K562 (cell line): ENCODE measurements at regions not wholly inside any gene's neighbourhood (a gene's known extent, or its start where the extent isn't known, plus 50 kb on each side); places are given as distances from the start of the nearest gene placed in this dataset.

Source experiments
- ATAC-seq: fragments of 200-7000 bp; cut with Tn5 transposase; 3 replicates; pipeline ENCODE4 v1.9.1; 2020; ENCODE audit warnings: moderate library complexity
- BruUV-seq: library from RNA; stranded (reverse); fragments of 400-500 nt; replicated peaks from 2 replicates; lab custom pipeline; 2021; lab: Mats Ljungman, UMichigan
- CTCF ChIA-PET: fragments of 300-600 bp; formaldehyde crosslinking; extraction: SDS; loops from one replicate; lab custom pipeline; 2021; ENCODE audit warnings: low intra/inter-chr PET ratio; lab: Yijun Ruan, JAX
- POLR2A ChIA-PET: fragments of 300-600, 350-650 bp; sonication (Branson Sonifier 250); formaldehyde crosslinking; extraction: SDS; loops from one replicate; lab custom pipeline; 2021; ENCODE audit warnings: antibody characterized with exemption, inconsistent platforms; lab: Yijun Ruan, JAX
- DNase-seq, 4 experiments: peaks; one replicate each; pipeline versions ENCODE4 v3.0.0 to v3.0.0-alpha.2; 2011 to 2018; ENCODE audit warnings: low spot score in 3 of 4, mixed read lengths in 3 of 4; ENCODE audit errors: extremely low read depth in 1 of 4
- FAIRE-seq: peaks from 2 replicates; lab custom pipeline; 2011; peaks lifted over from hg19 to GRCh38; lab: Jason Lieb, UNC
- H2AFZ ChIP-seq: 2 replicates; pipeline ENCODE4 v1.6.0; 2011; ENCODE audit warnings: low read depth, low read length, control low read depth, inconsistent platforms
- H3K27ac ChIP-seq: fragments of 200-600 bp; 3 replicates; pipeline ENCODE4 v1.8.0; 2011; ENCODE audit warnings: low read depth, mild to moderate bottlenecking, control low read depth, inconsistent platforms, low read length, moderate library complexity, mixed read lengths; ENCODE audit errors: extremely low read depth
- H3K27me3 ChIP-seq, 2 experiments: fragments of 300-600 bp in 1 of 2; 2 replicates in 1 of 2; 3 replicates in 1 of 2; pipeline versions ENCODE4 v1.6.0 to v1.8.0; 2011; ENCODE audit warnings: inconsistent platforms in 2 of 2, low read length in 2 of 2, mild to moderate bottlenecking in 1 of 2, mixed read lengths in 1 of 2, moderate library complexity in 1 of 2; ENCODE audit not compliant: control insufficient read depth in 2 of 2, insufficient read depth in 2 of 2
- H3K36me3 ChIP-seq: fragments of 300-600 bp; 3 replicates; pipeline ENCODE4 v1.8.0; 2011; ENCODE audit warnings: mild to moderate bottlenecking, low read length, inconsistent platforms; ENCODE audit not compliant: control insufficient read depth, insufficient read depth
- H3K4me1 ChIP-seq, 2 experiments: fragments of 200-600 bp in 1 of 2; replicated peaks in 1 of 2; 2 replicates in 1 of 2; 3 replicates in 1 of 2; pipeline versions ENCODE4 v1.5.1 to v1.8.0; 2011; ENCODE audit warnings: inconsistent platforms in 2 of 2, low read length in 2 of 2, mild to moderate bottlenecking in 1 of 2, mixed read lengths in 1 of 2, moderate library complexity in 1 of 2; ENCODE audit not compliant: control insufficient read depth in 2 of 2, insufficient read depth in 2 of 2
- H3K4me2 ChIP-seq: 2 replicates; pipeline ENCODE4 v1.6.1; 2011; ENCODE audit warnings: low read length, control low read depth, inconsistent platforms, mixed read lengths; ENCODE audit not compliant: insufficient read depth
- H3K4me3 ChIP-seq: fragments of 200-600 bp; sonication (generic), shearing (Covaris generic); 2 replicates; pipeline ENCODE4 v1.5.1; 2016; ENCODE audit warnings: control low read depth, inconsistent platforms
- H3K79me2 ChIP-seq: fragments of 200-600 bp; 3 replicates; pipeline ENCODE4 v1.8.0; 2011; ENCODE audit warnings: low read length, inconsistent platforms; ENCODE audit not compliant: control insufficient read depth, insufficient read depth
- H3K9ac ChIP-seq, 2 experiments: 2 replicates each; pipeline versions ENCODE4 v1.6.0 to v1.6.1; 2011; ENCODE audit warnings: low read depth in 2 of 2, low read length in 2 of 2, control low read depth in 1 of 2, inconsistent platforms in 1 of 2, mild to moderate bottlenecking in 1 of 2, mixed read lengths in 1 of 2; ENCODE audit not compliant: insufficient read depth in 1 of 2
- H3K9me1 ChIP-seq: one replicate; pipeline ENCODE4 v1.6.0; 2011; ENCODE audit warnings: inconsistent platforms, mild to moderate bottlenecking, low read length, moderate library complexity; ENCODE audit not compliant: control insufficient read depth, insufficient read depth
- H3K9me3 ChIP-seq: replicated peaks from 2 replicates; pipeline ENCODE4 v1.5.1; 2011; ENCODE audit warnings: low read depth, low read length, inconsistent platforms; ENCODE audit not compliant: control insufficient read depth, insufficient read depth
- H4K20me1 ChIP-seq: replicated peaks from 2 replicates; pipeline ENCODE4 v1.6.1; 2011; ENCODE audit warnings: low read length, inconsistent platforms, mixed read lengths; ENCODE audit not compliant: control insufficient read depth, insufficient read depth
- DPF2 ChIP-seq: fragments of 450-650 bp; IDR thresholded peaks from 2 replicates; pipeline ENCODE4 v1.6.1; 2016
- KAT2B ChIP-seq: IDR thresholded peaks from one replicate; pipeline ENCODE4 v1.6.1; 2012; ENCODE audit warnings: low read depth, mild to moderate bottlenecking, control low read depth, inconsistent platforms, low read length, moderate library complexity
- NCOA1 ChIP-seq: fragments of 450-650 bp; IDR thresholded peaks from 2 replicates; pipeline ENCODE4 v1.6.1; 2016; ENCODE audit warnings: low read depth
- NUFIP1 ChIP-seq: fragments of 450-650 bp; IDR thresholded peaks from 2 replicates; pipeline ENCODE4 v1.6.1; 2018; ENCODE audit not compliant: partially characterized antibody
- OTX1 ChIP-seq: fragments of 450-650 bp; formaldehyde crosslinking; IDR thresholded peaks from 2 replicates; pipeline ENCODE4 v1.4.0; 2022; ENCODE audit warnings: mild to moderate bottlenecking
- RBM34 ChIP-seq: fragments of 200-400 bp; formaldehyde crosslinking; IDR thresholded peaks from 2 replicates; pipeline ENCODE4 v1.6.1; 2018; ENCODE audit warnings: low read length, borderline replicate concordance; ENCODE audit not compliant: insufficient read depth
- RCOR1 ChIP-seq, 2 experiments: IDR thresholded peaks; 2 replicates each; pipeline ENCODE4 v1.6.1; 2012; ENCODE audit warnings: low read depth in 2 of 2, low read length in 2 of 2, borderline replicate concordance in 1 of 2, improper control_type of control experiment in 1 of 2
- VEZF1 ChIP-seq: fragments of 200-800 bp; sonication (Bioruptor generic); IDR thresholded peaks from 2 replicates; pipeline ENCODE4 v1.6.1; 2017; ENCODE audit warnings: missing genetic modification characterization, missing compliant biosample characterization
- ZNF324 ChIP-seq: fragments of 250-450 bp; sonication (Bioruptor Pico); IDR thresholded peaks from 2 replicates; pipeline ENCODE4 v1.4.0; 2020; ENCODE audit warnings: mild to moderate bottlenecking
- WGBS: fragments of 100-300 bp; shearing (Covaris generic); methylation state at CpG from one replicate; pipeline ENCODE4 v1.1.6; 2016; ENCODE audit warnings: low coverage, mixed read lengths; ENCODE audit not compliant: insufficient coverage; ENCODE audit errors: missing lambda C conversion rate; 5-methylcytosine and 5-hydroxymethylcytosine counted together
- in situ Hi-C: fragments of 300-500 bp; cut with MboI; formaldehyde crosslinking; loops from 4 replicates; pipeline ENCODE4 v1.15.0; 2018; ENCODE audit warnings: inconsistent platforms, mixed read lengths
- intact Hi-C: fragments of 100-400 bp; cut with micrococcal nuclease; formaldehyde crosslinking; loops from 2 replicates; pipeline ENCODE4 v1.14.2; 2022
- TF ChIP-seq, protein P1 (sequence below): fragments of 200-600 bp; sonication (generic); IDR thresholded peaks from one replicate; pipeline ENCODE4 v1.6.1; 2012; ENCODE audit warnings: mild to moderate bottlenecking, low read depth, low read length, inconsistent platforms

GRCh38 chr4:148735432-148736155 lies 293.4 kb upstream of the NR3C2 start:
- ATAC-seq (no peak), DNase-seq (no peak), FAIRE-seq (no peak)
- in situ Hi-C loops (no loop called here), intact Hi-C loops (no loop called here)
- no peaks in the 10 kb centered on the region for H3K9me3 ChIP-seq
- H3K9me1 ChIP-seq, result no peaks in the 10 kb centered on the region
- no peak overlapping the region for H3K4me2 ChIP-seq
- H3K79me2 ChIP-seq, result no peaks in the 10 kb centered on the region
- H3K9ac ChIP-seq, result no peak overlapping the region
- H3K27me3 ChIP-seq, result no peaks in the 10 kb centered on the region
- CTCF ChIA-PET, result no interaction called here
- H2AFZ ChIP-seq, result no peak overlapping the region
- H3K4me3 ChIP-seq, result no peak overlapping the region
- 2% methylated on average over 5 of the region's 5 CpGs for WGBS
- no peak for TF ChIP-seq VEZF1 (CRISPR knock-in tag)
- no peak for TF ChIP-seq DPF2
- no peak for TF ChIP-seq KAT2B
- TF ChIP-seq NCOA1, result no peak
- TF ChIP-seq RCOR1 (IDR thresholded peaks at IDR 0.05; ENCODE audit: borderline replicate concordance in 1 of 2, low read depth in 2 of 2, low read length in 2 of 2), result no peak
- no peak for TF ChIP-seq RBM34
- no peak for TF ChIP-seq NUFIP1
- TF ChIP-seq, protein P1, sequence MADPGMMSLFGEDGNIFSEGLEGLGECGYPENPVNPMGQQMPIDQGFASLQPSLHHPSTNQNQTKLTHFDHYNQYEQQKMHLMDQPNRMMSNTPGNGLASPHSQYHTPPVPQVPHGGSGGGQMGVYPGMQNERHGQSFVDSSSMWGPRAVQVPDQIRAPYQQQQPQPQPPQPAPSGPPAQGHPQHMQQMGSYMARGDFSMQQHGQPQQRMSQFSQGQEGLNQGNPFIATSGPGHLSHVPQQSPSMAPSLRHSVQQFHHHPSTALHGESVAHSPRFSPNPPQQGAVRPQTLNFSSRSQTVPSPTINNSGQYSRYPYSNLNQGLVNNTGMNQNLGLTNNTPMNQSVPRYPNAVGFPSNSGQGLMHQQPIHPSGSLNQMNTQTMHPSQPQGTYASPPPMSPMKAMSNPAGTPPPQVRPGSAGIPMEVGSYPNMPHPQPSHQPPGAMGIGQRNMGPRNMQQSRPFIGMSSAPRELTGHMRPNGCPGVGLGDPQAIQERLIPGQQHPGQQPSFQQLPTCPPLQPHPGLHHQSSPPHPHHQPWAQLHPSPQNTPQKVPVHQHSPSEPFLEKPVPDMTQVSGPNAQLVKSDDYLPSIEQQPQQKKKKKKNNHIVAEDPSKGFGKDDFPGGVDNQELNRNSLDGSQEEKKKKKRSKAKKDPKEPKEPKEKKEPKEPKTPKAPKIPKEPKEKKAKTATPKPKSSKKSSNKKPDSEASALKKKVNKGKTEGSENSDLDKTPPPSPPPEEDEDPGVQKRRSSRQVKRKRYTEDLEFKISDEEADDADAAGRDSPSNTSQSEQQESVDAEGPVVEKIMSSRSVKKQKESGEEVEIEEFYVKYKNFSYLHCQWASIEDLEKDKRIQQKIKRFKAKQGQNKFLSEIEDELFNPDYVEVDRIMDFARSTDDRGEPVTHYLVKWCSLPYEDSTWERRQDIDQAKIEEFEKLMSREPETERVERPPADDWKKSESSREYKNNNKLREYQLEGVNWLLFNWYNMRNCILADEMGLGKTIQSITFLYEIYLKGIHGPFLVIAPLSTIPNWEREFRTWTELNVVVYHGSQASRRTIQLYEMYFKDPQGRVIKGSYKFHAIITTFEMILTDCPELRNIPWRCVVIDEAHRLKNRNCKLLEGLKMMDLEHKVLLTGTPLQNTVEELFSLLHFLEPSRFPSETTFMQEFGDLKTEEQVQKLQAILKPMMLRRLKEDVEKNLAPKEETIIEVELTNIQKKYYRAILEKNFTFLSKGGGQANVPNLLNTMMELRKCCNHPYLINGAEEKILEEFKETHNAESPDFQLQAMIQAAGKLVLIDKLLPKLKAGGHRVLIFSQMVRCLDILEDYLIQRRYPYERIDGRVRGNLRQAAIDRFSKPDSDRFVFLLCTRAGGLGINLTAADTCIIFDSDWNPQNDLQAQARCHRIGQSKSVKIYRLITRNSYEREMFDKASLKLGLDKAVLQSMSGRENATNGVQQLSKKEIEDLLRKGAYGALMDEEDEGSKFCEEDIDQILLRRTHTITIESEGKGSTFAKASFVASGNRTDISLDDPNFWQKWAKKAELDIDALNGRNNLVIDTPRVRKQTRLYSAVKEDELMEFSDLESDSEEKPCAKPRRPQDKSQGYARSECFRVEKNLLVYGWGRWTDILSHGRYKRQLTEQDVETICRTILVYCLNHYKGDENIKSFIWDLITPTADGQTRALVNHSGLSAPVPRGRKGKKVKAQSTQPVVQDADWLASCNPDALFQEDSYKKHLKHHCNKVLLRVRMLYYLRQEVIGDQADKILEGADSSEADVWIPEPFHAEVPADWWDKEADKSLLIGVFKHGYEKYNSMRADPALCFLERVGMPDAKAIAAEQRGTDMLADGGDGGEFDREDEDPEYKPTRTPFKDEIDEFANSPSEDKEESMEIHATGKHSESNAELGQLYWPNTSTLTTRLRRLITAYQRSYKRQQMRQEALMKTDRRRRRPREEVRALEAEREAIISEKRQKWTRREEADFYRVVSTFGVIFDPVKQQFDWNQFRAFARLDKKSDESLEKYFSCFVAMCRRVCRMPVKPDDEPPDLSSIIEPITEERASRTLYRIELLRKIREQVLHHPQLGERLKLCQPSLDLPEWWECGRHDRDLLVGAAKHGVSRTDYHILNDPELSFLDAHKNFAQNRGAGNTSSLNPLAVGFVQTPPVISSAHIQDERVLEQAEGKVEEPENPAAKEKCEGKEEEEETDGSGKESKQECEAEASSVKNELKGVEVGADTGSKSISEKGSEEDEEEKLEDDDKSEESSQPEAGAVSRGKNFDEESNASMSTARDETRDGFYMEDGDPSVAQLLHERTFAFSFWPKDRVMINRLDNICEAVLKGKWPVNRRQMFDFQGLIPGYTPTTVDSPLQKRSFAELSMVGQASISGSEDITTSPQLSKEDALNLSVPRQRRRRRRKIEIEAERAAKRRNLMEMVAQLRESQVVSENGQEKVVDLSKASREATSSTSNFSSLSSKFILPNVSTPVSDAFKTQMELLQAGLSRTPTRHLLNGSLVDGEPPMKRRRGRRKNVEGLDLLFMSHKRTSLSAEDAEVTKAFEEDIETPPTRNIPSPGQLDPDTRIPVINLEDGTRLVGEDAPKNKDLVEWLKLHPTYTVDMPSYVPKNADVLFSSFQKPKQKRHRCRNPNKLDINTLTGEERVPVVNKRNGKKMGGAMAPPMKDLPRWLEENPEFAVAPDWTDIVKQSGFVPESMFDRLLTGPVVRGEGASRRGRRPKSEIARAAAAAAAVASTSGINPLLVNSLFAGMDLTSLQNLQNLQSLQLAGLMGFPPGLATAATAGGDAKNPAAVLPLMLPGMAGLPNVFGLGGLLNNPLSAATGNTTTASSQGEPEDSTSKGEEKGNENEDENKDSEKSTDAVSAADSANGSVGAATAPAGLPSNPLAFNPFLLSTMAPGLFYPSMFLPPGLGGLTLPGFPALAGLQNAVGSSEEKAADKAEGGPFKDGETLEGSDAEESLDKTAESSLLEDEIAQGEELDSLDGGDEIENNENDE, result no peak
- TF ChIP-seq ZNF324 (CRISPR knock-in tag), result no peak
- TF ChIP-seq OTX1, result no peak
- no peaks in the 10 kb centered on the region for H3K36me3 ChIP-seq
- BruUV-seq, result no TSS peak
- H4K20me1 ChIP-seq, result no peaks in the 10 kb centered on the region
- H3K27ac ChIP-seq, result no peak overlapping the region
- no peaks in the 10 kb centered on the region for H3K4me1 ChIP-seq
- POLR2A ChIA-PET, result no interaction called here
